ENCODE measurements at regions not wholly inside any gene's neighbourhood (a gene's known extent, or its start where the extent isn't known, plus 50 kb on each side); places are given as distances from the start of the nearest gene placed in this dataset.

DNA sequence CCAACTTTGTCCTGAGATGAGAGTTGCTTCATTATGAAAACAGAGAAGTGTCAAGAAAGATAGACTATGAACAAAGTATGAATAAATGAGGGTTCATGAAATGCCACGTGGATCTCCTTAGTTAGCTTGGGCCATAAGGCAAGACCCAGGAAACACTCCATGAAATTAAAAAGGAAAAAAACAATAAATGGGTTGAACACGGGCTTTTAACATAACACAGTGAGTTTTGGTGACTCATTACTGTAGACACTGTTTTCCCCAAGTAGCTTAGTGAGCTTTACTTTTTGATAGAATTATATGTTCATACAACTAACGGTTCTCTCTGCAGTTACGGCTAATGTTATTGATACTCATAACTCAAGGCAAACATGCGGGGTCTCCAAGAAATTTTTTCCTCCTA lies 265.0 kb downstream of the DHX15 start:
- no peak for TF ChIP-seq CTCF (IDR thresholded peaks at IDR 0.05)

DNA sequence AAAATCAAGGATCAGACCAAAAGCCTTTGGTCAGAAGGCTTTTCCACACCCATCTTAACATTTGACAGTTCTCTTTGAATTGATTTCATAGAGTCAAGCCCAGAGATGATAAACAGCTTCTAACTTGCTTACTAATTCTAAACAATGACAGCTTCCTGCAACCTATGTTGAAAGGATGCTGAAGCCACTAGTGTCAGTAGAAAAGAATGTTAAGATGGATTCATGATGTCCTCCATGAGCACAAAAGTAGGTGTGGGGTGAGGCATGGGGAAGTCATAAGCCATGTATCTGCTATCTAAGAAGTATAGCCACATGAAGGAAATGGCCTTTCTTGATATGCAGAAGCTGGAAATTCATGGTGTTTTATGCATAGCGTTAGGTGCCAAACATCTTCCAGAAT lies 269.3 kb downstream of the DHX15 start:
- TF ChIP-seq CTCF (IDR thresholded peaks at IDR 0.05): no peak

- TF ChIP-seq CTCF (IDR thresholded peaks at IDR 0.05): no peak
Measured at GRCh38 chr4:24312261-24312913, 272.0 kb downstream of the DHX15 start.

DNA sequence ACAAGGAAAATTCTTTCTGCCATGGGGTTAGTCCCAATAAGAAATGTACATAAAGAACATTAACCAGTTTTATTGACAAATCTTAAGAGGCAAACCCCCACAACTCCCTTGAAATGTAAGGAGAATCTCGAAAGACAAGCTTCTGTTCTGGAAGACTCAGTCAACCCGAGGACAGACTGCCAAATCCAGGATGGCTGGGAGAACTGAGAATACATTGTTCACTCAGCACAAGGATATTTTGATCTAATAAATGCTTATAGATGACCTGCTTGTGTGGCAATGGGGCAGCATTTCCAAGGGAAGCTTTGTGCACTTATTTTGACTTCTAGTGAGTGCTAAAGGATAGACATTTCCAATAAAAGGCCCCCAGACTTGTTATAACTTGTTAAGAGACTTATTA lies 280.4 kb downstream of the DHX15 start:
- no peak for TF ChIP-seq CTCF (IDR thresholded peaks at IDR 0.05)

DNA sequence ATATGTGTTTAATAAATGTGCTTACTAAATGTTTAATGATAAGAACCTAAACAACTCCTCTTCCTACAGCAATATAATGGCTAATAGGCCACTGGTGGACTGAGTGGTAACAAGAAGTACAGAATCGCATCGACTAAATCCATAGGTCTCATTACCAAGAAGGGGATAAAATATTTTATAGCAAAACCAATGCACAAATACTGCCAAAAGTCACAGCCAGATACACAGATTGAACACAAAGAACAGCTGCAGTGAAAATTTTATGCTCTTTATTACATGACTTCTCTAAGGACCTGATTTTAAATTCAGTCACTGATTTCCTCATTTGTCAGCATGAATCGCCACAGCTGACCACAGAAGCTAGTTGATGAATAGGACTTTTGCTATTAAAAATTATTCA lies 285.4 kb downstream of the DHX15 start:
- no peak for TF ChIP-seq CTCF (IDR thresholded peaks at IDR 0.05)

GRCh38 chr4:24287096-24287495 lies 297.3 kb downstream of the DHX15 start:
- no peak for TF ChIP-seq CTCF (IDR thresholded peaks at IDR 0.05)

DNA sequence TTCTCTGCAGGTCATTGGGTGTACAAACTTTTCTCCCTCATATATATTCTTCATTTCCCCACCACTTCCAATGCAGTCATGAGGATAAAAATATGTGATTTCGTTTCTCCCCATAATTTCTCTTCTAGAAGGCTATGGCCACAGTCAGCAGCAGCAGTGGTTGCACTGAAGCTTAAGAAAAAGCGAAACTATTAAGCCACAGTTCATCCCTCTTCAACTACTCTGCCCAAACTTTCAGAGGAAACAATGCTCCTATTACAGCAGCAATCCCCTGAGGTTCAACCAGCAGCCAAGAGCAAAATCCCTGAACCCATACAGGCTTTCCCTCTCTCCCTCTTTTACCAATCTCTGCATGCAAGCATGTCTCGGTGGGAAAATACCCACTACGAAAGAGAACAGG lies 298.6 kb downstream of the DHX15 start:
- no peak for TF ChIP-seq CTCF (IDR thresholded peaks at IDR 0.05)

DNA sequence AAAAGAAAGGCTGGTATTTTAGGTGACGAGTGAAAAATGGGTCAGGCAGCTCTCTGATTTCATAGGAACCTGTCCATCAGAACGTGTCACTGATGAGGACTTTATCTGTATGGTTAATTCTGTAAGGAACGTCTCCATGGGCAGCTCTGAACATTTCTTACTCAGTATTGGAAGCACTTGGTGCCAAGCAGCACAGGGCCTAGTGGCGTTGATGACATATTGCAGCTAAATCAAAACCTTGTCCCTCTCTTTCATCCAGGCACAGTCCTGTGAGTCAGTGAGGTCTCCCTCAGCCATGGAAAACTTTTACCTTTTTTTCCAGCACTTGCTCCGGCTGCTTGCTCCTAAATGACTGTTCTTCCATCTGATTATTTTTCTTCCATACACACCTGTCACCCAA lies 301.9 kb downstream of the DHX15 start:
- TF ChIP-seq CTCF (IDR thresholded peaks at IDR 0.05): no peak
